NCI-H2029 (cell line): ENCODE measurements at regions not wholly inside any gene's neighbourhood (a gene's known extent, or its start where the extent isn't known, plus 50 kb on each side); places are given as distances from the start of the nearest gene placed in this dataset.
A peak's percentile ranks its signal among the peaks of the same experiment; 100 is the strongest.

Experiments used
- DNase-seq: peaks from one replicate; lab custom pipeline; 2025; lab: John Stamatoyannopoulos, UW

- DNase-seq = peak; percentile 1
Observed at GRCh38 chr5:77157732-77158532, 52.5 kb upstream of the PDE8B start.

- no peak for DNase-seq
Observed at GRCh38 chr5:77156379-77156778, 54.1 kb upstream of the PDE8B start.

- DNase-seq = no peak
Observed at GRCh38 chr5:77155179-77155785, 55.2 kb upstream of the PDE8B start.

- no peak for DNase-seq
Observed at GRCh38 chr5:77152441-77152840, 58.0 kb upstream of the PDE8B start.

GRCh38 chr5:77151501-77151900, 59.0 kb upstream of the PDE8B start:
- no peak for DNase-seq

GRCh38 chr5:77146896-77147295, 59.8 kb upstream of the ZBED3 start:
- no peak for DNase-seq

- DNase-seq = no peak
Observed at GRCh38 chr5:77145666-77146065, 58.6 kb upstream of the ZBED3 start.

- no peak for DNase-seq
Observed at GRCh38 chr5:77144837-77145139, 57.7 kb upstream of the ZBED3 start.

GRCh38 chr5:77143998-77144836, 57.1 kb upstream of the ZBED3 start:
- DNase-seq = peak; percentile 72

GRCh38 chr5:77140350-77140749, 53.3 kb upstream of the ZBED3 start:
- no peak for DNase-seq

GRCh38 chr5:77139001-77139400, 51.9 kb upstream of the ZBED3 start:
- no peak for DNase-seq
